ENCODE measurements at regions not wholly inside any gene's neighbourhood (a gene's known extent, or its start where the extent isn't known, plus 50 kb on each side); places are given as distances from the start of the nearest gene placed in this dataset.

DNA sequence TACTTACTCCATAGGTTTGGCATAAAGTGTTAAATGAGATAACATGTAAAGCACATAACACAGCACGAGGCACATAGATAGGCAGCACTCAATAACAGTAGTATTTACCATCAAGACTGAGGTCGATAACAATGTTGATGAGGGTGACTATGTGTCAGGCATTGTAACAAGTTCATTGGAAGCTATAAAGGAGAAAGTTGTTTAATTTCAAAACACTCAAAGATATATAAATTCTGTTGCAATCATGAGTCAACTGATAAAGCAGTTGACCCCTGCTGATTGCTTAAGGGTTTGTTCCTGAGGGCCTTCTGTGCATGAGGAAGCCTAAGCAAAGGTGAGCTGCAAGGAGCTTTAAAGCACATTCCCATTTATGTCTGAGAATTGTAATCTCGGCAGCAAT is 760.5 kb downstream of the SATB2 start:
- no peak for DNase-seq

DNA sequence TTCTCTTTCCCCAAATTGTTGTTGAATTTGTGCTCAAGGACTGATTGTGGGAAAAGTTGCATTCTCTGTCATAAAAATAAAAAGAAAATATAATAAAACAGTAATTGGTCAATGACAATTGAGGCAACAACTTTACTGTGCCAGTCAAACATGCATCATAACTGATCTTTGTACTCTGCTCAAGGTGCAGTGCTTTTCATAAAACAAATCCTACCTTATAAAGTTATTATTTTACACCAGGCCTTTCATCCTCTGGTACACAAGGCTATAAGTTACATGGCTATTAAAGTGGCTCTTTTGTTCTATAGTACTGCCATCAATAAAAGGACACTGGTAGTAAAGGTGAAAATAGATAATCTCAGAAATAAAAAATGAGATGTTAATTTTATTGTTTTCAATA is 761.9 kb downstream of the SATB2 start:
- DNase-seq = no peak

DNA sequence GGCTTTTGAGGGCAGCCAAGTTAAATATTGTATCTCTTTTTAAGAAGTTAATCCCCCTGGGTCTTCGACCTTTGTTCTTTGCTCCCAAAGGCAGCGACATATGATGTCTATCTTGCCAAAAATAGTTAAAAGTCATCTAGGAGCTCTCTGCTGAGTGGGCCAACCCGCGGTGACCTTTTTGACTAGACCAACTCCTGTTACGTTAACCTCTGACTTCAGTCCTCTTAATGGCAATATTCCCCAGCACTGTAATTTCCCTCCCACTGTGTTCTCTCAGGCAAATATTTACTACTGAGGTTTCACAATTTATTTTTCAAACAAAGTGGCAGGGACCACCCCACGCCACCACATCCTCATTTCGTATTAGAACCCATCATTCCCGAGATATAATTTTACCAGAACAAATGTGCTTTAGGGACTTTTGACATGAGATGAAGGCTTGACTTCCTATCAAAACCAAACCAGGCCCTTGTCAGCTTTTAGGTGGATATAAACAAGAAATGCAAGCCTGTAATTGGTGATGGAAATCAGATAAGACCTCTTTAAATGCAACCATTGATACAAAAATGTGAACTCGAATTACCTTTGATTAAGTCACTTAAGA is 764.7 kb downstream of the SATB2 start:
- no peak for DNase-seq

DNA sequence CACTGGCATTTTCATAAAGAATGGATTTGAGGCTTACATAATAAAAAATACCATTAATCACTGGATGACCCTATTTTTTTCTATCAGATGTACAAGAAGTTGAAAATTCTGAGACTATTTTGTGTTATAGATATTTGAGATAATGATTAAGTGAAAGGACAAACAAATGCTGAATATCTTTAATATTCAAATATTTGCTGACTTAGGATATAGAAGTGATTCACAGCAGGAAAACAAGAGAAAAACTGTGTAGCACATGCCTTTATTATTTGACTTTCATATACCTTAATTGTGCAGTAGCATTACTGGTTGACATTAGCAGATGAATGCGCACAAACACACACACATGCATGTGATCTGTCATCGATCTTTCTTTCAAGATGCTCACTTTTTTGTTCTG is 766.5 kb downstream of the SATB2 start:
- no peak for DNase-seq

DNA sequence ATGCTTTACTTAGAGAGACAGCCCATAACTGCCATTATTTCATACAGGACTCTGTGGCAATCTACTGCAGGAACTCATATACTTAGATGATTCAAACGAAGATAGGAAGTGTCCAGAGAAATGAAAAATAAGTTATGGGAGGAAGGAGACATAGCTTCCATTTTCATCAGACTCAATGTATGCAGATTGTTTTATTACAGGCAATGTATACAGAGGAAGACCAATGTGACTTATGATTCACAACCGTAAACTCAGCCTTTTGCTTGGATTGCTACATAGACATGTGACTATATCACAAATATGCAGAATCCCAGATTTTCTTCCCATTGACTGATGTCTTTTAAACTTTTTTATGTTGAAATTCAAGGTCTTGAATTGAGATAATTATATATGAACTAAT is 793.4 kb downstream of the SATB2 start:
- no peak for DNase-seq

DNA sequence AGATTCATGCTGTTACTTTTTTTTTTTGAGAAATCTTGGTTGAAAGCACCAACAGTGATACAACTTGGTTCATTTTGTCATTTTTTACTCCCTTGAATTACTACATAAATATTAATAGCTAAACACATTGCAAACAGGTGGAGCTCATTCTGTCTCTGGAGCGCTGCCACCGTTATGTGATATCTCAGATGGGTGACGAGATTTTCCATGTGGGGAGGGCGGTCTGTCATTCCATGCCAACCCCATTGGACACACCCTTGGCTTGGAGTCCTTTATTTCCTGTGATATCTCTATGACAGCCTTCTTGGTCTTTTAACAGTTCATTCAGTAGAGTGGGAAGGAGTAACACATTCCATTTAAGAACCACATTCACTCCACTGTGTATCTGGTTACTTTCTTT is 794.8 kb downstream of the SATB2 start:
- no peak for DNase-seq

DNA sequence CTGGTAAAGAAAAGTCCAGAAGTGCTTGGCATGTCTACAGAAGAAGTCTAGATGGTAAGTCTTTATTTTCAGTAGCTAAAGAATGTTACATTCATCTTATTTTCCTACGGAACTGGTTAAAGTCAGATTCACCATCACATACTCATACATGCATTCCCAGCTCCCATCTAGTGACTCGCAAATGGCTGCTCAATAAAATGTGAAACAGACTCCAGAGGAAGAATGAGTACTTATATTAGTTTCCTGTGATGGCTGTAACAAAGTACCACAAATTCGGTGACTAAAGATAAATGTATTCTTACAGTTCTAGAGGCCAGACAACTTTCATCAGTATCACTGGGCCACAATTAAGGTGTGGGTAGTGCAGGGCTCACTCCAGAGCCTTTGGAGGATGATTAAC is 797.2 kb downstream of the SATB2 start:
- no peak for DNase-seq

DNA sequence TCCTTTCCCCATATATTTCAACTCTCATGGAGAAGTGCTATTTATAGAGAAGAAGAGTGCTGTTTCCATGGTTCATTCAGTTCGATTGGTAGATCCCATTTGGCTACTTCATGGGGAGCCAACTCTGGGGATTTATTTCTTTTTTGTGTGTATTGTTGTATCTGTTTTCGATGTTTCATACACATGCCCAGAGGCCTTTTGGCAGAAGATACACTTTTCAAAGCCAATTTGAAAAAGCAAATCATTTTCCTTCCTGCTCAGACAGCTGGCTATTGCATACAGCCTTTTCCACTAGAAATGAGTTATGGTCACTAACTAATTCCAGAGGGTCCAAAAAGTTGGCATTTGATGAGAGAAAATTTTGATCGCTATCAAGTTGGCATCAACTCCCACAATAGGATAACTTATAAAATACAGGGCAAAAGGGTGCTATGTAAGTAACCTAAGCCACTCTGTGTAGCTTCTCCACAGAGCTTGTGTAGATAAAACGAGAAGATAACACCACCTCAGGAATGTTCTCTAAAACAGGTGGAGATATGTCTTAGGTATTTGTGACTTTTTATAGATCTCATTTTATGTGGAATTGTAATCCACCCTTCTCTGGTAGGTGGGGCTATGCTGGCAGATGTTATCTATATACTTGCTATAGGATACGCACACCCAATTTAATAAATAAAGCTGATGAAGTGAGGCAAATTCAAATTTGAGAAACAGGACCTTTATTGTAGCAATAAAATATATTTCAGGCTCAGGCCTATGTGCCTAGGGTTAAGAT is 798.5 kb downstream of the SATB2 start:
- no peak for DNase-seq

DNA sequence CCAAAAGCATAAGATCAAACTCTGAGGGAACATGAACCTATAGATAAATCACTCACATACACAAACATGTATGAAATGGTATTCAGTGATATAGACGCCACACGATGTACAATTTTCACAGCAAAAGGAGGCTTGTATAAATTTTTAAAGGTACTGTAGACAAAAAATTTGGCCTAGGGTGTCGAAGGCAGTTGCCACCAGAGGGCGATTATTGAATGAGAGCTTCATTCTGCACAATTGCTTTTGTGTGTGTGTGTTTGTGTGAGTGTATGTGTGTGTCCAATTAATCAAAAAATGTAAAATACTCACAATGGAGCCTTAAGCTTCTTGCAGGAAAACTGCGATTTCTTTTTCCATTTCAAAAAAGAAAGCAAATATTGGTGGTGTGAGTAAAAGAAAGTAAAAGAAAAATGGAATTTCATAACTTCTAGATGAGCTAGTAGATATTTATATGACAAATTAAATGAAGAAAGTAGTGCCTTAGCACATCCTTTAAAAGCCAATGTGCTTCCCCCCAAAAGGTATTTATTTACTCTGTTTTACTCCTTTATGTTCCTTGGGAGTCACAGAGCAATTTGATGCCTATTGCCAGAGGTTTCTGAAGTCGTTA is 800.1 kb downstream of the SATB2 start:
- no peak for DNase-seq

DNA sequence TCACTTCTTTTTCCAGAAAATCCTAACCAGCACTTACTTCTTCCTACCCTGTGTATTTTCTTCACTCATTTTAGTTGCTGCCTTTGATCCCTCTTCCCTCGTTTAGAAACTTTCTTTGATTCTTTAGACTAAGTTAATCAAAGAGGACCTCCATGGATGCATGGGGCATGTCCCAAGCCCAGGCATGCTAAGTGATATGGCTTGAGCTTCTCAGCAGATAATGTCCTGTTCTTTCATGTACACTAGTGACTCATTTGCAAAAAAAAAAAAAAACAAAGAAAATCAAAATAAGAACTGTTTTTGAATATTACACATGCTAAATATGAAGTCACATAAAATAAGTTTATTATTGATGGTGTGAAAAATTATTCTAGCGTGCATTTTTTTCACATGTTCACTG is 800.9 kb downstream of the SATB2 start:
- DNase-seq = no peak

DNA sequence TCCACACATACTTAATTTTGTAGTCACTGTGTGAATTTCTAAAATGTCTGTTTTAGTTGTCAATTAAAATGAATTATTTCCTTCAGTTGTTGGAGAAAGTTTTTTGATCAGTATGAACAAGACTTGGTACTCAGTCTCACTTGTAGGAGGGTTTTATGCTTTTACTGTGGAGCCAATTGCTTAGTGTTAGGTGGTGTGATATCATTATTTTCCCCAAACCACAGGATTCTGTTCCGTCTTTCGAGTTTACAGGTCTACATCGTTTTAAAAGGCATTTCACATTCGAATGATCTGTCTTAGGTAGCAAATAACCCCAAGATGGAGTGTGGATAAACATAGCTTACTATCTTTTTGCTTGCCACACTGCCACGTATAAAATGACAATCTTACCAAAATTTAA is 803.1 kb downstream of the SATB2 start:
- no peak for DNase-seq

DNA sequence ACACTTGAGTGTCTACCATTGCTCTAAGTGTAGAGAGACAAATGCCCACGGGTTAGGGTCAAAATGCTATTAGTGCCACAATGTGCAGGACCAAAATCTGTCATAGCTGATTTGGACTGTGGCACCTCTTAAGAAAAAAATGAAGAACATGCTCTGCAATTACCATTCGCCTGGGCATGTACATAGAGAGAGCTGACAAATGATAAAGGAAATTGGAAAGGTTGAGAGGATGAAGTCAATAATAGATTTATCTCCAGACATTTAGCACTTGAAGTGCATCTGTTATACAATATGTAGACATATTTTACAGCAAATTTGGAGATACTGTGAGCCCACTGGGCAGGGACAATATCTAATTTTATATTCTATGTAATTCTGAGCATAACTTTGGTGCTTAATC is 804.4 kb downstream of the SATB2 start:
- no peak for DNase-seq

DNA sequence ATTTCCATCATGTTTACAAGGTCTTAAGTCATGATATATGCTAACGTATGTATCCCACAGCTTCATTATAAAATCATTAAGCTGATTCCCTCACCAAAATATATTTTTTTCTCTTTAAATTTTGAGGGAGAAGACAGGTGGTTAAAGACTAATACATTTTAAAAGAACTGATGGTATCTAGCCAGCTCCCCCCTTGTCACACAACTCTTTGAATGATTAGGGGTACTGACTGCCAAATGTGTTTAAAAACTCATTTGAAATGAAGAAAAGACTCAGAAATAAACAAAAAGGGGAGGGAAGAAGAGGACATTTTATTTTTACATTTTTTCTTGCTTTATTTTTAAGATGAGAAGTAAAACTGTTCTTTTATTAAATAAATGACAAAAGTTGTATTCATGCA is 805.3 kb downstream of the SATB2 start:
- DNase-seq = no peak

DNA sequence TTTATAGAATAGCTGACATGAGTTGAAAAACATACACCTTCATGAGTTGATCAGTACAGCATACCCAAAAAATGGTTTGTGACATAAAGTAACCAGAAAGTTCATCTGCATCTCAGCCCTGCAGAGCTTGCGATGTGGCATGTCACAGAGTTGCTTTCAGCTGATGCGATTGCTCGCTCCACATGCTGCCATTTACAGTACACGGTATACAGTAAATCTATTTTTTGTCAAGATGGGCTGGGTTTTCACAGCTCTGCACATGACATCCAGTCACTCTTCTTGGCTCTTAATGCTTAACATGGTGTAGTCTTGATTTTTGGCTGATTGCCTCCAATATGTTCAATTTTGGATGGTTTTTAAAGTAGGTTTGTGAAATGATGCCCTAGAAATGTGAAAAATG is 811.9 kb downstream of the SATB2 start:
- DNase-seq = no peak

DNA sequence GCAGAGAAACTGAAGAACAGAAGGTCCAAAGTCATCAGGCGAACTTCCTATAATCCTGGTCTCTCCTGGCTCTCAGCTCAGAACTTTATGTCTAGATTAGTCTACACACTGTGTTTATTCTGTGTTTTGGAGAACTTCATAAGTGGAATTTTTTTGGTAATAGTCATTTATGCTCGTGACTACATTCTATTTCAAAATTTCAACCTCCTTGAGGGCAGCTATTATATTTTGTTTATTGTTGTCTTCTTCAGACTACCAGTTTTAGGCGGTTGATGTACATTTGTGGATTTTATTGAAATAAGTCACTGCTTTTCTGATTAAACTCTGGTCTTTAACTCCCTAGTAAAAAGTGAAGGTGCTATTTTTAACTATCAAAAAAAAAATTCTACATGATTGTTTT is 816.6 kb downstream of the SATB2 start:
- no peak for DNase-seq

DNA sequence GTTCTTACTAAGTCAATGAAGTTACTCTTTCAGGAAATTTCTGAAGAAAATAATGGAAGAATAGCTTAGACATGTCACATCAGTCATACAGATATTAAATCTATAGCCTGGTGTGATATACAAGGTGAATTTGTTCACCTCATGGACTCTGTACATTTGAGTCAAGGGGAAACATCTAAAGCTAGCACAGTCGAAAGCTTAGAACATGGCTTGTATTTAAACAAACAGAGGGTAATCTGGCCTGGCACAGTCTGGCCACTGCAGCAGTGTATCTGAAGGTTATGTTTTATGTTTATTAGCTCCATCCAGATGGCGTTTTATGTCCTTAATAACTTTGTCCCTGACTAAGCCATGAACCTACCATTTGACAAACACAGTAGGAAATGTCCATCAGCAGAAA is 817.3 kb downstream of the SATB2 start:
- DNase-seq = no peak

DNA sequence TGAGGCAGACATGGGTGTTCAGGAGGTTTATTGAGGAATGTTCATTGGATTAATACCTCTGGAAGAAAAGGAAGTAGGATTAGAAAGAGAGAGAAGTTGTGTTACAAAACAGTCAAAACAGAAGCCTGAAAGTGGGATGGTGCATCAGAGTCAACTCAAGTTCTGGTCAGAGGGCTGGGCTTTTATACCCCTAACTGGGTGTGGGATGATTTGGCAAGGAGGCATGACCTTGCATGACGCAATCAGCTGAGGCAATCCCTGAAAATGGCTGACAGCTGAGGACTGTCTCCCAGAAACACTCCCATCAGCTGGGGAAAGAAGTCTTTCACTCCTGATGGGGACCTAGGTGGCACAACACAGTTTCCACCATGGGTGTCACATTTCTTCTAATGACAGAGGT is 818.2 kb downstream of the SATB2 start:
- DNase-seq = no peak

DNA sequence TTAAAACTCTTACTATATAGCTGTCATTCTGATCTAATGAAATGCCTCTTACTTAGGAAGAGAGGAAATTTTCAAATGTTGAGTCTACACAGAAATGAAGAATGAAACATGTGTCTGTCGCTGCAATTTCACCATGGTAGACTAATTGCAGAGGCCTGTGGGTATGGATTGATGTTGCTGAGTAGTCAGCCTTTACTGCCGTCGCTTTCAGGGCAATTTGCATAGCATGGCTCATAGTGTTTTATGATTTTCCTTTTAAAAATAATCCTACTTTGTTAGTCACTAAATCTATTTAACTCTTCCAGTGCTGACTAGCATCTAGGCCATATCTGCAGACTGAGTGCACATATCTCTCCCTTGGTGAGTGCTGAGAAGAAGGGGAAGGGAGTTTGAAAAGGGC is 819.2 kb downstream of the SATB2 start:
- no peak for DNase-seq

DNA sequence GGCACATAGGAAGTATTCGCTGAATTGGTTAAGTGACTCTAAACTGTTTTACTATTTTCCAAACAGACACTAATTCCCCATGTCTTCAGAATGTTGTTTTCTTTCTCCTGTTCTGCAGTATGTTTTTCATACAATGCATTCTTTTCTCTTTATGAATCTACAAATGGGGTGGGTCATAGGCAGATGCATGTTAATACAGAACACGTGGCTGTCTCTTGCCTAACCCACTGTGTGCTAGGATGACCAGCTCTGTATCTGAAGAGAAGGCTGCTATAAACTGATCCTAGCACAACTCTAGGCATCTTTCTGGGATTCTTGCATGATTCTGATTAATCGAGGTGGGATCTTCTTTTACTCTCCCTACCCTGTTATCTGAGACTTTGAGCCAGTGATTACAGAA is 826.0 kb downstream of the PLCL1 start:
- no peak for DNase-seq

DNA sequence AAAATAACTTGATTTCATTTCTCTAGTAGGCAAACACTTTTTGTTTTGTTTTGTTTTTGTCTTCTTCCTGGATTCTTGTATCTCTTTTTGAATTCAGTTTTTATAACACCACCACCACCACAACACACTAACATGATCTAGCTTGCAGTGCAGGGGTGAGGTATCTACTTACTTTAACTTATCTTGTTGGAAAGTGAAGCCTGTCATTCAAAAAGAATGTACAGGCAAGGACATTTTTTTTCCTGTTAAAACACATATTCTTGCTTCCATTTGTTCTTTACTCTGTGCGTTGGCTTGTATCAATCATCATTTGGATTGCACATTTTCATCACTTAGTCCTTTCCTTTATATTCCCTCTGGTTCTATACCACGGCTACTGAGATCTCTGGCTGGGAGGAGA is 824.2 kb downstream of the PLCL1 start:
- no peak for DNase-seq

DNA sequence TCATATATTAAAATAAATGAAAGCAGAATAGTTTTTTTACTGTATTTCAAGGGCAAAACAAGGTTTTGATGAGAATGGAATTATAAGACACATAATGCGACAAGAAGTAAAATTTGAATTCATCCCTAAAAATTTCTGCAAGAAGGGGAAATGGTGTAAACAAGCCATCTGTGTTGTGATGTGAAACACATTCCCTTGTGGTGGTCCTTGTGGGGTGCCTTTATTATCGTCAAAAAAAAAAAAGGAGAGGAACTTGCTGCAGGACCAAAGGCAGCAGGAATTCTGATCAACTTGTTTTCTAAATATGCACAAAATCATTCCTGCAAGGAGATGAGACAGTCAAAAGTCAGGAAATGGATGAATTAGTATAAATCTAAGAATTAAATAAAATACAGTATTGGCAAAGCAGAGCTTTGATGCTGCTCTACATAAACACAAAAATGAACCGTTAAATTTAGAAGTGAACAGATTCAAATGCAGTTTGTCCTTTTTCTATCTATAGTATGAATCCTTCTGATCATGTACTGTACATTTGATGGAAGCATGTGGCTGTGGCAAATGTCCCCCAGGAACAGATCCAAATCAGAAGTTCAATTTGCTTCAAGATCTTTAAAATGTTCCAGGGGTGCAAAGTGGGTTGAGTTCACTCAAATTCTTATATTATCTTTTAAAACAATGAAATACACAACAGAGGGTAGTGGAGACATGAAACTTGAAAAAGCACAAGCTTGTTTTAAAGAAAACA is 818.8 kb downstream of the PLCL1 start:
- DNase-seq = no peak

DNA sequence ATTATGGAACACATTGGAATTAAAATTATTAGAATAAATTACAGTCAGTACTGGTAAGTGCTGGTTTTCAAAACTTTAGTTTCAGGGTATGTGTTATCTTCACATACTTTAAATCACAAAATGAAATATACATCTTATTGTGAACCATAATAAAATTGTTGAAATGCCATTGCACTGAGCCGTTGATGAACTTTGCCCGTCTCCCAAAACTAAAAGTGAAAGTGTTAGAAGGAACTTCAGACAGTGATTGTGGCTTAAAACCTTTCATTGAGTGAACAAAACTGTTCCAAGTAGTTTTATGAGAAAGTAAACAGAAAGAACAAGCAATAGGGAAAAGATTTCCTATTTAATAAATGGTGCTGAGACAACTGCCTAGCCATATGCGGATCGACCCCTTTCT is 811.6 kb downstream of the PLCL1 start:
- DNase-seq = no peak

DNA sequence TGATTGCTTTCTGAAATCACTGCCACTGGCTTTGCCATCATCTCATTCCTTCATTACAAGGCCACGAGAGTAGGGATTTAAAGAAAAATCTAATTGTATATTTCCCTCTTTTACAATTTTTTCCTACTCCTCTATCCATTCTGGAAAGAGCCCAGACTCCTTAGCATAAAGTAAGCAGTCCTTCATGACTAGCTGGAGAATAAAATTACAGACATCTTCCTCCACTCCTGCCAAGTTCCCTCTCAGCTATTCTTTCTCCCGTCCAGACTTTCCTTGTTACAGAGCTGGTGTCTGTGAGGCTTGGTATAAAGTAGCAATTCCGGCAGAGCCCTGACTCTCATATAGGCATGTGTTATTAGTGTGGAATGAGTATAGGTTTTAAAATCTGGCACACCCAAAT is 806.8 kb downstream of the PLCL1 start:
- no peak for DNase-seq

DNA sequence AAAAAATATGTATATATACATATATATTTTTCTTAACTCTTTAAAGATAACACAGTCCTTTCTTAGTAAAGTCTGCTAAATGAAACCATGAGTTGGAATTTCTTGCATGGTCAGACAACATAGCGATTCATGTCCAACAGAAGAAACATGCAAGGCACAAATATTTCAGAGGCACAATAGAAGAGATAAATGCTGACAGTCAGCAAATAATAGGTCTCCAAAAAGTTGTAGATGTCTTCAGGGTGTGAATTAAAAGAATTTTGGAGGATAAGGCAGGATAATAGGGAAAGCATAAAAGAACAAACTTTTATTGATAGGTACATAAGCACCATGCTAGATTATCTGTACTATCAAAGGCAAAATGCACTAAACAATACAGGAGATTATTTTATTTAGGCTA is 800.2 kb downstream of the PLCL1 start:
- DNase-seq = no peak
